ENCODE measurements at regions not wholly inside any gene's neighbourhood (a gene's known extent, or its start where the extent isn't known, plus 50 kb on each side); places are given as distances from the start of the nearest gene placed in this dataset.

DNA sequence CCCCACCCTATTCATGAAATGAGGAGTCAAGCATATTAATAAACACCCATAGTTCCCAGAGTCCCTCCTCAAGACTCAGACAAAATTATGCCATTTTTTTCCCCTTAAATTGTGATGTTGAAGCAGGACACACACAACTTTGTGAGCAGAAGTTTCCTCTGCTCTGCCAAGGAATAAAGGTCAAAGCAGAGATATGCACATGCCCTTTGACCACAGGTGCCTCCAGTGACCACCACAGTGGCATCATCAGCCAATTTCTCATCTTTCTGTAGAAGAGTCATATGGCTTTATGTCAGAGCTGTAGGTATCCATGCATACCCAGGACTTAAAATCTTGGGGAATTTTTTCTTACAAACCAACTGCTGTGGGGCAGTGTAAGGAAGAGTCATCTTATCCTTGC lies 304.4 kb upstream of the GADL1 start:
- H3K18ac ChIP-seq (ENCODE audit: low read depth, low read length): no peak overlapping the region
- TF ChIP-seq RAD21 (IDR thresholded peaks at IDR 0.05; ENCODE audit: low read length) (no peak), CHD1 (IDR thresholded peaks at IDR 0.05; ENCODE audit: low read depth, low read length) (no peak), POLR2A (IDR thresholded peaks at IDR 0.05; ENCODE audit: low read depth, low read length) (no peak), RCOR1 (IDR thresholded peaks at IDR 0.05; ENCODE audit: insufficient replicate concordance, low read length) (no peak), CTCF (conservative IDR thresholded peaks at IDR 0.05; ENCODE audit: low read depth, low read length) (no peak)
- H2BK5ac ChIP-seq (ENCODE audit: low read depth, low read length, poor library complexity, severe bottlenecking): no peak overlapping the region
- CTCF ChIA-PET: no interaction called here
- H3K36me3 ChIP-seq (ENCODE audit: control insufficient read depth, insufficient read depth, low read length): no peaks in the 10 kb centered on the region
- no peak overlapping the region for H3K14ac ChIP-seq (replicated peaks; ENCODE audit: low read depth, low read length)
- H2BK120ac ChIP-seq (ENCODE audit: low read depth, low read length): no peak overlapping the region
- H2AFZ ChIP-seq (replicated peaks; ENCODE audit: low read length, poor library complexity): no peak overlapping the region
- H3K4me3 ChIP-seq (ENCODE audit: insufficient read depth, low read depth, low read length): no peak overlapping the region
- H3K4me2 ChIP-seq (ENCODE audit: low read depth, low read length): no peak overlapping the region
- no peaks in the 10 kb centered on the region for H3K27me3 ChIP-seq (ENCODE audit: control insufficient read depth, insufficient read depth, low read length)
- no peak overlapping the region for H3K56ac ChIP-seq (ENCODE audit: extremely low read depth, insufficient read depth, low read length)
- H3K23ac ChIP-seq (ENCODE audit: low read depth, low read length): no peak overlapping the region
- H4K91ac ChIP-seq (ENCODE audit: insufficient read depth, low read depth, low read length): no peak overlapping the region
- in situ Hi-C loops (cut with MboI; ENCODE audit: low sequenced_read_pairs): no loop called here
- no peak overlapping the region for H3K9ac ChIP-seq (ENCODE audit: low read depth, low read length)
- no peak overlapping the region for H2BK15ac ChIP-seq (ENCODE audit: low read depth, low read length)
- H4K5ac ChIP-seq (ENCODE audit: low read depth, low read length): no peak overlapping the region
- no TSS peak for BruUV-seq (replicated peaks)
- H2BK20ac ChIP-seq (ENCODE audit: low read depth, low read length): no peak overlapping the region
- H3K9me3 ChIP-seq (ENCODE audit: control insufficient read depth, insufficient read depth, low read length): no peaks in the 10 kb centered on the region
- H3K4me1 ChIP-seq (ENCODE audit: control insufficient read depth, insufficient read depth, low read length): no peaks in the 10 kb centered on the region
- H2AK9ac ChIP-seq (replicated peaks; ENCODE audit: low read depth, low read length, poor library complexity): no peak overlapping the region
- H3K9me1 ChIP-seq (ENCODE audit: insufficient read depth, low read length): no peaks in the 10 kb centered on the region
- no peaks in the 10 kb centered on the region for H3K79me1 ChIP-seq (ENCODE audit: low read depth in 1 of 2, low read length in 2 of 2)
- ATAC-seq (ENCODE audit: low read depth) (no peak), DNase-seq (no peak)
- intact Hi-C loops (cut with micrococcal nuclease): no loop called here
- no peak overlapping the region for H3K4ac ChIP-seq (ENCODE audit: low read depth, low read length)
- POLR2A ChIA-PET (ENCODE audit: unreplicated experiment): no interaction called here
- no peak overlapping the region for H3K27ac ChIP-seq (ENCODE audit: insufficient read depth, low read length)
- no peak overlapping the region for H2AK5ac ChIP-seq (ENCODE audit: low read depth, low read length)
- no peaks in the 10 kb centered on the region for H4K20me1 ChIP-seq (ENCODE audit: insufficient read depth, low read length)
- no peak overlapping the region for H4K8ac ChIP-seq (ENCODE audit: low read depth in 2 of 2, low read length in 2 of 2)
- dilution Hi-C loops (cut with HindIII; ENCODE audit: low sequenced_read_pairs, unreplicated experiment): no loop called here

Data from IMR-90 (cell line).